ENCODE measurements at regions not wholly inside any gene's neighbourhood (a gene's known extent, or its start where the extent isn't known, plus 50 kb on each side); places are given as distances from the start of the nearest gene placed in this dataset.

GRCh38 chr12:13628067-13628466, 353.3 kb downstream of the GRIN2B start:
- no peak for TF ChIP-seq CTCF (IDR thresholded peaks at IDR 0.05; ENCODE audit: borderline replicate concordance, extremely low read depth, insufficient read depth)
- H3K36me3 ChIP-seq (ENCODE audit: control insufficient read depth in 2 of 3, insufficient read depth in 3 of 3, low read length in 3 of 3) = no peaks in the 10 kb centered on the region
- intact Hi-C loops (cut with DNase I) = no loop called here
- no peaks in the 10 kb centered on the region for H3K9me3 ChIP-seq (ENCODE audit: control insufficient read depth in 2 of 3, insufficient read depth in 1 of 3, low read length in 3 of 3)
- H3K4me1 ChIP-seq (ENCODE audit: control insufficient read depth in 2 of 3, insufficient read depth in 2 of 3, low read depth in 1 of 3, low read length in 3 of 3) = no peaks in the 10 kb centered on the region
- no peak overlapping the region for H3K9ac ChIP-seq (ENCODE audit: low read length in 3 of 3)
- FAIRE-seq = no peak
- no peak overlapping the region for H3K27ac ChIP-seq (ENCODE audit: low read depth in 2 of 2, low read length in 2 of 2)
- no peak overlapping the region for H3K4me3 ChIP-seq (ENCODE audit: low read length in 3 of 3)
- DNase-seq = no peak
- no peaks in the 10 kb centered on the region for H3K27me3 ChIP-seq (ENCODE audit: control insufficient read depth, insufficient read depth, low read length)

- TF ChIP-seq CTCF (IDR thresholded peaks at IDR 0.05; ENCODE audit: borderline replicate concordance, extremely low read depth, insufficient read depth) = no peak
- Histone ChIP-seq H3K27ac (ENCODE audit: low read depth in 2 of 2, low read length in 2 of 2) (no peak overlapping the region), H3K9ac (ENCODE audit: low read length in 3 of 3) (no peak overlapping the region), H3K9me3 (ENCODE audit: control insufficient read depth in 2 of 3, insufficient read depth in 1 of 3, low read length in 3 of 3) (no peaks in the 10 kb centered on the region), H3K27me3 (ENCODE audit: control insufficient read depth, insufficient read depth, low read length) (no peaks in the 10 kb centered on the region), H3K4me3 (ENCODE audit: low read length in 3 of 3) (no peak overlapping the region), H3K36me3 (ENCODE audit: control insufficient read depth in 2 of 3, insufficient read depth in 3 of 3, low read length in 3 of 3) (no peaks in the 10 kb centered on the region), H3K4me1 (ENCODE audit: control insufficient read depth in 2 of 3, insufficient read depth in 2 of 3, low read depth in 1 of 3, low read length in 3 of 3) (no peaks in the 10 kb centered on the region)
- intact Hi-C loops (cut with DNase I) = no loop called here
- DNase-seq = no peak
- FAIRE-seq = no peak
Measured at GRCh38 chr12:13627536-13627935, 353.9 kb downstream of the GRIN2B start.

GRCh38 chr12:13613297-13613696, 368.1 kb downstream of the GRIN2B start:
- no peaks in the 10 kb centered on the region for H3K4me1 ChIP-seq (ENCODE audit: control insufficient read depth in 2 of 3, insufficient read depth in 2 of 3, low read depth in 1 of 3, low read length in 3 of 3)
- FAIRE-seq (no peak), DNase-seq (no peak)

More at GRCh38 chr12:13613297-13613696, 368.1 kb downstream of the GRIN2B start:
- Histone ChIP-seq H3K4me3 (ENCODE audit: low read length in 3 of 3) (no peak overlapping the region), H3K36me3 (ENCODE audit: control insufficient read depth in 2 of 3, insufficient read depth in 3 of 3, low read length in 3 of 3) (no peaks in the 10 kb centered on the region), H3K9ac (ENCODE audit: low read length in 3 of 3) (no peak overlapping the region), H3K27ac (ENCODE audit: low read depth in 2 of 2, low read length in 2 of 2) (no peak overlapping the region), H3K9me3 (ENCODE audit: control insufficient read depth in 2 of 3, insufficient read depth in 1 of 3, low read length in 3 of 3) (no peaks in the 10 kb centered on the region), H3K27me3 (ENCODE audit: control insufficient read depth, insufficient read depth, low read length) (no peaks in the 10 kb centered on the region)
- TF ChIP-seq CTCF (IDR thresholded peaks at IDR 0.05; ENCODE audit: borderline replicate concordance, extremely low read depth, insufficient read depth) = no peak
- intact Hi-C loops (cut with DNase I) = no loop called here
